Osteocyte (in vitro differentiated cells): ENCODE measurements at regions not wholly inside any gene's neighbourhood (a gene's known extent, or its start where the extent isn't known, plus 50 kb on each side); places are given as distances from the start of the nearest gene placed in this dataset.
A peak's percentile ranks its signal among the peaks of the same experiment; 100 is the strongest.
"Not testable (repeated sequence)": the region's sequence is repeated elsewhere in the genome, so short reads cannot be mapped to it uniquely, and the experiment has no call there.

ENCODE experiments used
- DNase-seq: peaks from one replicate; pipeline ENCODE4 v3.0.0; 2021; ENCODE audit warnings: mixed read lengths; ENCODE audit not compliant: unreplicated experiment; ENCODE audit errors: extremely low spot score
- H3K27ac Mint-ChIP-seq: one replicate; pipeline ENCODE4 v1.8.0; 2021; ENCODE audit warnings: mild to moderate bottlenecking, mixed read lengths; ENCODE audit not compliant: unreplicated experiment
- H3K27me3 Mint-ChIP-seq: one replicate; pipeline ENCODE4 v1.8.0; 2021; ENCODE audit warnings: mixed read lengths; ENCODE audit not compliant: unreplicated experiment
- H3K36me3 Mint-ChIP-seq: one replicate; pipeline ENCODE4 v1.8.0; 2021; ENCODE audit warnings: mixed read lengths; ENCODE audit not compliant: unreplicated experiment
- H3K4me1 Mint-ChIP-seq: one replicate; pipeline ENCODE4 v1.8.0; 2021; ENCODE audit warnings: mixed read lengths; ENCODE audit not compliant: unreplicated experiment
- H3K4me3 Mint-ChIP-seq: one replicate; pipeline ENCODE4 v1.8.0; 2021; ENCODE audit warnings: mild to moderate bottlenecking, moderate library complexity, mixed read lengths; ENCODE audit not compliant: unreplicated experiment
- H3K9me3 Mint-ChIP-seq: one replicate; pipeline ENCODE4 v1.8.0; 2021; ENCODE audit warnings: mixed read lengths; ENCODE audit not compliant: unreplicated experiment
- TF ChIP-seq, protein P1 (sequence below): fragments of 200-600 bp; sonication (generic); IDR thresholded peaks from 2 replicates; pipeline ENCODE4 v1.5.0; 2021; ENCODE audit warnings: antibody characterized with exemption, mild to moderate bottlenecking, moderate library complexity

DNA sequence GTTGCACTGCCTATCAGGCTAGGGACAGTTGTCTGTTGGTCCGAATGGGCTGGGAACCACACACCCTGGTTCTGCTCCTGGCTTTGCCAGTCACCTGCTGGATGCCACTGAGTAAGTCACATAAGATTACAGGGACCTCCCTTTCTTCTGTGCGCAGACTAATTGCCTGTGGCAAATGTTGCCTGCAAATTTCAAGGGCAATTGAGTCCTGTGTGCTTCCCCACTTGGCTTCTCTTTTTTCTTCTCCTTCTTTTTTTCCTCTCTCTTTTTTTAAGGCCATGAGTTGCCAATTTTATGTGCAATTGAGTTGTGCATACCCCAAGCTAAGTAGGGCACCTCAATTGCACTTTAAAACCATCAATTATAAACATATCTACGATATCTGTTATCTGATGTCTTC lies 963.4 kb downstream of the MCTP2 start:
- Mint-ChIP-seq H3K9me3 (peaks cover 2% of the 10 kb centered on the region), H3K36me3 (no peaks in the 10 kb centered on the region), H3K4me3 (no peak overlapping the region), H3K4me1 (peaks cover 7% of the 10 kb centered on the region), H3K27me3 (peaks cover 13% of the 10 kb centered on the region), H3K27ac (no peak overlapping the region)
- TF ChIP-seq, protein P1, sequence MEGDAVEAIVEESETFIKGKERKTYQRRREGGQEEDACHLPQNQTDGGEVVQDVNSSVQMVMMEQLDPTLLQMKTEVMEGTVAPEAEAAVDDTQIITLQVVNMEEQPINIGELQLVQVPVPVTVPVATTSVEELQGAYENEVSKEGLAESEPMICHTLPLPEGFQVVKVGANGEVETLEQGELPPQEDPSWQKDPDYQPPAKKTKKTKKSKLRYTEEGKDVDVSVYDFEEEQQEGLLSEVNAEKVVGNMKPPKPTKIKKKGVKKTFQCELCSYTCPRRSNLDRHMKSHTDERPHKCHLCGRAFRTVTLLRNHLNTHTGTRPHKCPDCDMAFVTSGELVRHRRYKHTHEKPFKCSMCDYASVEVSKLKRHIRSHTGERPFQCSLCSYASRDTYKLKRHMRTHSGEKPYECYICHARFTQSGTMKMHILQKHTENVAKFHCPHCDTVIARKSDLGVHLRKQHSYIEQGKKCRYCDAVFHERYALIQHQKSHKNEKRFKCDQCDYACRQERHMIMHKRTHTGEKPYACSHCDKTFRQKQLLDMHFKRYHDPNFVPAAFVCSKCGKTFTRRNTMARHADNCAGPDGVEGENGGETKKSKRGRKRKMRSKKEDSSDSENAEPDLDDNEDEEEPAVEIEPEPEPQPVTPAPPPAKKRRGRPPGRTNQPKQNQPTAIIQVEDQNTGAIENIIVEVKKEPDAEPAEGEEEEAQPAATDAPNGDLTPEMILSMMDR, result no peak
- DNase-seq, result no peak

DNA sequence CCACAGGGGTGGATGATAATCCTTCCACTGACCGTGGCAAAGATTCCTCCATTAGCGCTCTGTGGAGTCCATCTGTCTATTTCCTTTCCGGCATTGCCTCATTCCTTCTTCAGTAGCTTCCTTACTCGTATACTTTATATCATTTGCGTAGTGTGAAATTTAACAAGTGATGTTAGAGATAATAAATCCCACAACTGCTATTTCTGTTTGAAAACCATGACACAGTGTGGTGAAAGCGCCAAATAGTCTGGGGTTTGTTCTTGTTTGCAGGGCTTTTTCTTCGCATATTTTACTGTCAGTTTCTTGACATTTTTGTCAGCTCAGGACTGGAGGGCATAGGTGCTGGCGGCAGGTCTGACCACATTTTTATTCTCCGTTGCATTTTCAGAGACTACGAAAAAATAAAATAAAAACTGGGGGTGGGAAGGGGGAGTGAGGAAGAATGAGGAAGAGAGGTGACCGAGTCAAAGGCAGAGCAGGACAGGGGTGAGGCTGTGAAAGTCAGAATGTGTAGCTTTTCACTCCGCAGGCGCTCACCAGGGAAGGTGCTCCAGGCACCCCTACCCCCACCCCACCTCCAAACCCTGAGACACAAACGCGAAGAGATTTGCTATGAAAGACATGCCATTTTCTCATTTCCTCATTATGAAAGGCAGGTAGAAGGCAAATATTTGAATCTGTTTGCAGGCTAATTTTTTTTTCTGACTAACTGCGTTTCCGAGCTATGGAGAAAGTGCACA lies 965.0 kb downstream of the MCTP2 start:
- Mint-ChIP-seq H3K36me3 (no peaks in the 10 kb centered on the region), H3K4me3 (peak overlapping the region; percentile 46), H3K4me1 (peaks cover 7% of the 10 kb centered on the region), H3K27me3 (peaks cover 13% of the 10 kb centered on the region), H3K9me3 (peaks cover 13% of the 10 kb centered on the region), H3K27ac (peak overlapping the region; percentile 21)
- no peak for DNase-seq
- TF ChIP-seq, protein P1, result no peak

DNA sequence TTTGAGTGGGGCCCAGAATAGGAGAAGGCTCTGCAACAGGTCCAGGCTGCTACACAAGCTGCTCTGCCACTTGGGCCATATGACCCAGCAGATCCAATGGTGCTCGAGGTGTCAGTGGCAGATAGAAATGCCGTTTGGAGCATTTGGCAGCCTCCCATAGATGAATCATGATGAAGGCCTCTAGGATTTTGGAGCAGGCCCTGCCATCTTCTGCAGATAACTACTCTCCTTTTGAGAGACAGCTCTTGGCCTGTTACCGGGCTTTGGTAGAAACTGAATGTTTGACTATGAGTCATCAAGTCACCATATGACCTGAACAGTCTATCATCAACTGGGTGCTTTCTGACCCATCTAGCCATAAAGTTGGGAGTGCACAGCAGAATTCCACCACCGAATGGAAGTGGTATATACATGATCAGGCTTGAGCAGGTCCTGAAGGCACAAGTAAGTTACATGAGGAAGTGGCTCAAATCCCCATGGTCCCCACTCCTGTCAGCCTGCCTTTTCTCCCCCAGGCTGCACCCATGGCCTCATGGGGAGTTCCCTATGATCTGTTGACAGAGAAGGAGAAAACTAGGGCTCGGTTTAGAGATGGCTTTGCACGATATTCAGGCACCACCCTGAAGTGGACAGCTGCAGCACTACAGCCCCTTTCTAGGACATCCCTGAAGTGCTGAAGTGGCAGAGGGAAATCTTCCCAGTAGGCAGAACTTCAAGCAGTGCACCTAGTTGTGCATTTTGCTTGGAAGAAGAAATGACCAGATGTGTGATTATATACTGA lies 971.4 kb downstream of the MCTP2 start:
- H3K4me1 Mint-ChIP-seq, result no peaks in the 10 kb centered on the region
- DNase-seq, result no peak
- no peaks in the 10 kb centered on the region for H3K27me3 Mint-ChIP-seq
- H3K27ac Mint-ChIP-seq, result no peak overlapping the region
- no peaks in the 10 kb centered on the region for H3K36me3 Mint-ChIP-seq
- TF ChIP-seq, protein P1, result no peak
- no peak overlapping the region for H3K4me3 Mint-ChIP-seq
- H3K9me3 Mint-ChIP-seq, result peaks cover 31% of the 10 kb centered on the region

DNA sequence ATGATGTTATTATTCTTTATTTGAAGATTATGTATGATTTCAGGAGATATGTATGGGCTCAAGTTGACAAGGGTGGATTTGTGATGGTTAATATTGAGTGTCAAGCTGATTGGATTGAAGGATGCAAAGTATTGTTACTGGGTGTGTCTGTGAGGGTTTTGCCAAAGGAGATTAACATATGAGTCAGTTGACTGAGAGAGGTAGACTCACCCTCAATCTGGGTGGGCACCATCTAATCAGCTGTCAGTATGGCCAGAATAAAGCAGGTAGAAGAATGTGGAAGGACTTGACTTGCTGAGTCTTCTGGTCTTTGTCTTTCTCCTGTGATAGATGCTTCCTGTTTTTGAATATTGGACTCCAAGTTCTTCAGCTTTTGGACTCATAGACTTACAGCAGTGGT lies 973.7 kb downstream of the MCTP2 start:
- H3K4me3 Mint-ChIP-seq, result no peak overlapping the region
- H3K9me3 Mint-ChIP-seq, result peaks cover 38% of the 10 kb centered on the region
- no peaks in the 10 kb centered on the region for H3K36me3 Mint-ChIP-seq
- H3K27me3 Mint-ChIP-seq, result no peaks in the 10 kb centered on the region
- TF ChIP-seq, protein P1, result no peak
- no peak for DNase-seq
- H3K4me1 Mint-ChIP-seq, result no peaks in the 10 kb centered on the region
- no peak overlapping the region for H3K27ac Mint-ChIP-seq

DNA sequence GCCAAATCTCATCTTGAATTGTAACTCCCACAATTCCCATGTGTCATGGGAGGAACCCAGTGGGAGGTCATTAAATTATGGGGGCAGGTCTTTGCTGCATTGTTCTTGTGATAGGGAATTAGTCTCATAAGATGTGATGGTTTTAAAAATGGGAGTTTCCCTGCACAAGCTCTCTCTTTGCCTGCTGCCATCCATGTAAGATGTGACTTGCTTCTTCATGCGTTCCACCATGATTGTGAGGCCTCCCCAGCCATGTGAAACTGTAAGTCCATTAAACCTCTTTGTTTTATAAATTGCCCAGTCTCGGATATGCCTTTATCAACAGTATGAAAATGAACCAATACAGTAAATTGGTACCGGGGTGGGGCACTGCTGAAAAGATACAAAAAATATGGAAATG lies 974.5 kb downstream of the MCTP2 start:
- H3K27me3 Mint-ChIP-seq, H3K36me3 Mint-ChIP-seq, DNase-seq, H3K4me1 Mint-ChIP-seq, H3K27ac Mint-ChIP-seq, H3K4me3 Mint-ChIP-seq: not testable (repeated sequence)
- H3K9me3 Mint-ChIP-seq, result peaks cover 32% of the 10 kb centered on the region
